Eye (tissue), 1 donor: ENCODE measurements at regions not wholly inside any gene's neighbourhood (a gene's known extent, or its start where the extent isn't known, plus 50 kb on each side); places are given as distances from the start of the nearest gene placed in this dataset.

Source experiments
- DNase-seq: peaks from one replicate; pipeline ENCODE4 v3.0.0-alpha.2; 2015

DNA sequence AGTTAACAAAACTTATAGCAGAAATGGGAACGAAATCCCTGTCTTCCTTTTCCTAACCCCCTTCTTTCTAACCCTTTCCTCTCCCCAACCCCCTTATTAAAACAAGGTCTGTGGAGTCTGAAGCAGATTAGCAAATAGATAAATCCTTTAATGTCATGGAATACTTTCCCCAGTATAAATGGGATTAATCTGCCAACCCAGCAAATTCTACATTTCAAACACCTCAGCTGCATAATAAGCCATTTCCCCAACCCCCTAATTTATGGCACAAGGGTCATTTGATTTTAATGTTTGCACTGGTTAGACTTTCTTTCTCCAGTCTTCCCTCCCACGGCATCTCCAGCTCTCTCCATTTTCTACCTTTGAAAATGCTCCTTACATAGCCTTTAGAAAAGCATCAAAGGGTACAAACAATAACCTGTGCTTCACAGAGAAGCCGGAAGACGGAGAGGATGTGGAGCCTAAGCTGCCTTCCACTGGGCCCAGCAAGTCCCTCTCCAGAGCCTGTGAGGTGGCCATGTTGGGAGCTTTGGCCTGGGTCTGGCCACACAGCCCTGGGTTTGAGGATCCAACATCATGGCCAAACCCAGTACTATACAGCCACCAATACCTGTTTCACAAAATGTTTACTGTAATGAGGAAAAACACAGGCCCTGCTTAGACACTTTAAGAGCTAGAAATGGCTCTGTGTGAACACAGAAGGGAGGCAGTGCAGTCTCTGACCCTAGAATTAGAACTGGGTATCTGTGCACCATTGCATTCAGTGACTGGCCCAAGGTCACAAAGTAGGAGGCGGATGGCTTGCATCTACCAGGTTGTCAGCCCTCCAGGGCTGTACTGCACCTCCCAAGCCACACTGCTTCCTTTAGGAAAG lies 56.9 kb upstream of the SPRY1 start:
- DNase-seq = no peak

GRCh38 chr4:123340381-123340701 lies 56.3 kb upstream of the SPRY1 start:
- no peak for DNase-seq

- DNase-seq = no peak
Measured at GRCh38 chr4:123342498-123342897, 54.1 kb upstream of the SPRY1 start.

GRCh38 chr4:123343400-123344041 lies 53.1 kb upstream of the SPRY1 start:
- no peak for DNase-seq

- DNase-seq = no peak
Measured at GRCh38 chr4:123345137-123345934, 51.3 kb upstream of the SPRY1 start.

DNA sequence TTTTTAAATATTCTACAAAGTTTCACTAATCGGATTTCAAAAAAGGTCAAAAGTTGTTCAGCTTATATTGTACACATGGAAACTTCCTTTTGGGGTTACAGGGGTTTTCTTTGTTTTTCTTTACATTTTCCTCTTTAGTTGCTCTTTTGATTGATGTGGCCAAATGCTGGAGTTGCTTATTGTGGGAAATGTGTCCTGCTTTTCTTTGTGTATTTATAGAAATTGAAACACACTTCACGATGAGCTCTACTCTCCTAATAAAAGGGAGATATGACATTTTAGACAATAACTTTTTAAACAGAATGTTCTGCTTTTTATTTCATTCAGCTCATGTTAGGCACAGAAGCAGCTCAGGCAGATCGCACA lies 50.7 kb upstream of the SPRY1 start:
- no peak for DNase-seq

DNA sequence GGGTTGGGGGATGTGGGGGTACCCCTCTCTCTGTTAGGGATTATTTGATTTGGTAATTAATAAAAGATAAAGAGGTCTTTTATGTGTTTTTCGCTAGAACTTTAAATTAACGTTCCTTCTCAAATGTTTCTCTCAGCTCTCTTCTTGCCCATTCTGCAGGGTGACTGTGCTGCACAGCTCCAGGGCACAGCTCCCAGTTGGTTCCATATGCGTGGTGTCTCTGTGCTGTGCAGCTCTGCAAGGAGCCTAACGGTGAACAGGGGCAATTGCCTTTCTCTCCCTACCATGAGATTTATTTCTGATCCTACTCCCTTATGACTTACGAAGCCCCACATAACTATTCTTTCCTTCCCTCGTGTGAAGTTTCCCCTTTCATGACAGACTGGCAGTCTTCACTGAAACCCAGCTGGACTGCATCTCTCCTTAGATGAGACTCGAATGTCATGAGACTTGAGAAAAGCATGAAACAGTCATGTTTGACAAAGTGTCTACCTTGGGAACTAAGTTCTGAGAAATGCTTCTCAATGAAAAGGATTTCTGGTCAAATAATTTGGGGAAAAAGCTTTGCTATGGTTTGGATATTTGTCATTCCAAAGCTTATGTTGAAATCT lies 50.2 kb upstream of the SPRY1 start:
- no peak for DNase-seq
